ENCODE measurements at regions not wholly inside any gene's neighbourhood (a gene's known extent, or its start where the extent isn't known, plus 50 kb on each side); places are given as distances from the start of the nearest gene placed in this dataset.

DNA sequence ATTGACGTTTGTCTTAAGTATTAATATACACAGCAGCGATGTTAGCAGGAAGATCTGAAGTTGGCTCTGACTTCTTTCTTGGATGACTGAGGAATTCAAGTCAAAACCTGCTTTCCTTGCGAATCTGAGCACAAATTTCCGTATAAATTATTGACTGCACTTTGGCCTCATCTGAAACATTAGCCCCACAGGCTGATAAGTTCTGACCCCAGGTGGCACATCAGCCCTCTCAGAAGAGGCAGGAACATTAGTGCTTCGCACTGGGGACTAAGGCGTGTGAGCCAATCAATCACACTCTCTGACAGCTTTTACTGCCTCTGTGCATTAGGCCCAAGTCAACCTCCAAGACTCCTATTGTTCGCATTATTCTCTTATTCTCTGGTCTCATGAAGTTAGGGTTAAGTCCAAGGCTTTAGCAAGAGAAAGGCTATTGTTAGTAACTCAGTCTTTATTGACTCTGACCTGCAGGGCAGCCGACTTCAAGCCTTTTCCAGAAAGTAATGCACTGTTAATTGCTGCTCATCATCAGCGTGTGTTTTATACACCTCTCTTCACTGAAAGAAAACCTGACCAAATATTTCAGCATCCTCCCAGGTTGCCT, 84.2 kb downstream of the ZNF608 start:
- POLR2A ChIA-PET = no interaction called here
- no peaks in the 10 kb centered on the region for H4K20me1 ChIP-seq (replicated peaks; ENCODE audit: control insufficient read depth, extremely low read depth, insufficient read depth, low read length)
- H3K27me3 ChIP-seq (ENCODE audit: control insufficient read depth in 2 of 2, insufficient read depth in 2 of 2, low read length in 2 of 2) = no peaks in the 10 kb centered on the region
- H2AFZ ChIP-seq (ENCODE audit: low read depth, low read length) = no peak overlapping the region
- no peaks in the 10 kb centered on the region for H3K9me3 ChIP-seq (replicated peaks; ENCODE audit: control insufficient read depth, insufficient read depth, low read length)
- intact Hi-C loops (cut with micrococcal nuclease) = no loop called here
- no peaks in the 10 kb centered on the region for H3K9me1 ChIP-seq (replicated peaks; ENCODE audit: control insufficient read depth, extremely low read depth, insufficient read depth, low read length)
- FAIRE-seq = no peak
- no peak overlapping the region for H3K4me3 ChIP-seq (replicated peaks in 1 of 3; ENCODE audit: insufficient read depth in 1 of 3, low read depth in 1 of 3, low read length in 3 of 3)
- CTCF ChIA-PET = no interaction called here
- DNase-seq (ENCODE audit: low read depth, low spot score) = peak; percentile 45
- H3K36me3 ChIP-seq (ENCODE audit: control insufficient read depth in 2 of 2, extremely low read depth in 1 of 2, insufficient read depth in 2 of 2, low read length in 2 of 2) = no peaks in the 10 kb centered on the region
- BruUV-seq (replicated peaks) = no TSS peak
- TF ChIP-seq POLR2AphosphoS5 (IDR thresholded peaks at IDR 0.05; ENCODE audit: insufficient read depth, low read depth, low read length) (no peak), JUN (IDR thresholded peaks at IDR 0.05; ENCODE audit: borderline replicate concordance, insufficient read depth, insufficient read length, low read depth) (no peak), EZH2 (IDR thresholded peaks at IDR 0.05; ENCODE audit: borderline replicate concordance, low read depth, low read length, severe bottlenecking) (no peak), MYC (IDR thresholded peaks at IDR 0.05; ENCODE audit: low read depth, low read length) (no peak), POLR2A (IDR thresholded peaks at IDR 0.05; ENCODE audit: low read depth, low read length) (no peak)
- TF ChIP-seq, protein P1, sequence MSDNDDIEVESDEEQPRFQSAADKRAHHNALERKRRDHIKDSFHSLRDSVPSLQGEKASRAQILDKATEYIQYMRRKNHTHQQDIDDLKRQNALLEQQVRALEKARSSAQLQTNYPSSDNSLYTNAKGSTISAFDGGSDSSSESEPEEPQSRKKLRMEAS (IDR thresholded peaks at IDR 0.05; ENCODE audit: insufficient read depth, insufficient read length) = no peak
- TF ChIP-seq, protein P2, sequence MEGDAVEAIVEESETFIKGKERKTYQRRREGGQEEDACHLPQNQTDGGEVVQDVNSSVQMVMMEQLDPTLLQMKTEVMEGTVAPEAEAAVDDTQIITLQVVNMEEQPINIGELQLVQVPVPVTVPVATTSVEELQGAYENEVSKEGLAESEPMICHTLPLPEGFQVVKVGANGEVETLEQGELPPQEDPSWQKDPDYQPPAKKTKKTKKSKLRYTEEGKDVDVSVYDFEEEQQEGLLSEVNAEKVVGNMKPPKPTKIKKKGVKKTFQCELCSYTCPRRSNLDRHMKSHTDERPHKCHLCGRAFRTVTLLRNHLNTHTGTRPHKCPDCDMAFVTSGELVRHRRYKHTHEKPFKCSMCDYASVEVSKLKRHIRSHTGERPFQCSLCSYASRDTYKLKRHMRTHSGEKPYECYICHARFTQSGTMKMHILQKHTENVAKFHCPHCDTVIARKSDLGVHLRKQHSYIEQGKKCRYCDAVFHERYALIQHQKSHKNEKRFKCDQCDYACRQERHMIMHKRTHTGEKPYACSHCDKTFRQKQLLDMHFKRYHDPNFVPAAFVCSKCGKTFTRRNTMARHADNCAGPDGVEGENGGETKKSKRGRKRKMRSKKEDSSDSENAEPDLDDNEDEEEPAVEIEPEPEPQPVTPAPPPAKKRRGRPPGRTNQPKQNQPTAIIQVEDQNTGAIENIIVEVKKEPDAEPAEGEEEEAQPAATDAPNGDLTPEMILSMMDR (IDR thresholded peaks at IDR 0.05; ENCODE audit: extremely low read depth in 1 of 2, insufficient read depth in 1 of 2, low read depth in 1 of 2, low read length in 2 of 2) = no peak
- H3K4me2 ChIP-seq (ENCODE audit: insufficient read depth, low read length) = peak overlapping the region; percentile 10
- peaks cover 41% of the 10 kb centered on the region for H3K4me1 ChIP-seq (ENCODE audit: control insufficient read depth, extremely low read depth, insufficient read depth, low read length)
- peak overlapping the region; percentile 88 for H3K9ac ChIP-seq (replicated peaks; ENCODE audit: extremely low read depth, insufficient read depth, low read length)
- no peaks in the 10 kb centered on the region for H3K79me2 ChIP-seq (ENCODE audit: control insufficient read depth, insufficient read depth, low read length)
- H3K27ac ChIP-seq (ENCODE audit: insufficient read depth, low read depth, low read length) = peak overlapping the region; percentile 91
- dilution Hi-C loops (cut with MboI; ENCODE audit: extremely low pct_ligation_motif_present, low sequenced_read_pairs) = no loop called here

Measured in endothelial cell of umbilical vein (primary cell).